Psoas muscle (tissue), 7 donors: ENCODE measurements at regions not wholly inside any gene's neighbourhood (a gene's known extent, or its start where the extent isn't known, plus 50 kb on each side); places are given as distances from the start of the nearest gene placed in this dataset.

Source experiments
- ATAC-seq, 4 donors: fragments of 200-7000 bp; cut with Tn5 transposase; one replicate each; pipeline ENCODE4 v1.9.1; 2020; ENCODE audit warnings: moderate library complexity in 3 of 4, mild to moderate bottlenecking in 2 of 4
- DNase-seq, 2 donors: peaks; one replicate each; pipeline ENCODE4 v3.0.0-alpha.2; 2020
- H3K27ac ChIP-seq: fragments of 200-600 bp; one replicate; pipeline ENCODE4 v1.8.0; 2022
- H3K27me3 ChIP-seq, 3 donors: fragments of 200-600 bp in 1 of 3; one replicate each; pipeline versions ENCODE4 v1.6.1 to v1.8.0; 2013 to 2022; ENCODE audit warnings: low read length in 2 of 3, mild to moderate bottlenecking in 2 of 3, moderate library complexity in 1 of 3; ENCODE audit not compliant: insufficient read depth in 3 of 3
- H3K36me3 ChIP-seq, 2 donors: fragments of 200-600 bp in 1 of 2; one replicate each; pipeline versions ENCODE4 v1.6.1 to v1.8.0; 2013 to 2022; ENCODE audit warnings: low read depth in 1 of 2, mild to moderate bottlenecking in 1 of 2, moderate library complexity in 1 of 2; ENCODE audit not compliant: insufficient read depth in 1 of 2
- H3K4me1 ChIP-seq: fragments of 200-600 bp; one replicate; pipeline ENCODE4 v1.8.0; 2022
- H3K4me3 ChIP-seq: fragments of 200-600 bp; one replicate; pipeline ENCODE4 v1.8.0; 2022; ENCODE audit warnings: mild to moderate bottlenecking
- H3K9me3 ChIP-seq: fragments of 200-600 bp; one replicate; pipeline ENCODE4 v1.8.0; 2022
- CTCF ChIP-seq: fragments of 200-600 bp; IDR thresholded peaks from one replicate; pipeline ENCODE4 v1.8.0; 2022; ENCODE audit warnings: antibody characterized with exemption
- WGBS, 3 donors: extraction: QIAGEN DNeasy Blood & Tissue Kit; methylation state at CpG; one replicate each; pipeline versions ENCODE4 v1.1.6 to v1.1.7; 2013; 5-methylcytosine and 5-hydroxymethylcytosine counted together
- intact Hi-C, 2 donors: fragments of 100-400 bp; cut with DNase I; formaldehyde crosslinking; loops; one replicate each; pipeline versions ENCODE4 v1.11.0 to v1.14.2; 2022
- donor health status: healthy with polysubstance abuse.
- donor health status: DM: no; HTN: no; CAD: no; lungs with moderate emphysema.
- donor health status: Bipolar disorder and iron deficiency.
- donor health status: healthy.
- donor health status: DM: yes; HTN: yes; CAD: no.
- donor health status: DM: no; HTN: no; CAD: no.
- donor health status: DM: yes; HTN: yes; CAD: no.

- H3K27me3 ChIP-seq = no peaks in the 10 kb centered on the region
- ATAC-seq = peak in 1 of 4 donors; percentile 29
- no peaks in the 10 kb centered on the region for H3K9me3 ChIP-seq
- no peak overlapping the region for H3K4me3 ChIP-seq
- no peak overlapping the region for H3K27ac ChIP-seq
- peaks cover 10% of the 10 kb centered on the region for H3K4me1 ChIP-seq
- TF ChIP-seq CTCF = no peak
- WGBS, 3 donors = 90% methylated on average over 25 of the region's 25 CpGs
- intact Hi-C loops = no loop called here
- DNase-seq = no peak
- H3K36me3 ChIP-seq = no peaks in the 10 kb centered on the region
Observed at GRCh38 chr15:93246266-93247242, 157.5 kb upstream of the RGMA start.

GRCh38 chr15:93245661-93246042 is 156.6 kb upstream of the RGMA start:
- Histone ChIP-seq H3K36me3 (no peaks in the 10 kb centered on the region), H3K9me3 (no peaks in the 10 kb centered on the region), H3K4me1 (peaks cover 5% of the 10 kb centered on the region), H3K27me3 (no peaks in the 10 kb centered on the region), H3K27ac (no peak overlapping the region), H3K4me3 (no peak overlapping the region)
- 66 to 85% (median 83%) methylated on average over 5 of the region's 5 CpGs for WGBS, 3 donors
- peak in 2 of 4 donors; percentile 24 to 28 for ATAC-seq
- DNase-seq = no peak
- intact Hi-C loops = no loop called here
- TF ChIP-seq CTCF = no peak

GRCh38 chr15:93244696-93245660 is 156.0 kb upstream of the RGMA start:
- WGBS, 3 donors = 90 to 93% (median 93%) methylated on average over 26 of the region's 26 CpGs
- no peak for TF ChIP-seq CTCF
- DNase-seq (no peak), ATAC-seq (no peak)
- H3K27me3 ChIP-seq = no peaks in the 10 kb centered on the region
- no peaks in the 10 kb centered on the region for H3K4me1 ChIP-seq
- intact Hi-C loops = no loop called here
- H3K27ac ChIP-seq = no peak overlapping the region
- no peak overlapping the region for H3K4me3 ChIP-seq
- no peaks in the 10 kb centered on the region for H3K36me3 ChIP-seq
- H3K9me3 ChIP-seq = no peaks in the 10 kb centered on the region

- Histone ChIP-seq H3K36me3 (no peaks in the 10 kb centered on the region), H3K27me3 (no peaks in the 10 kb centered on the region), H3K4me1 (no peaks in the 10 kb centered on the region), H3K27ac (no peak overlapping the region), H3K4me3 (no peak overlapping the region), H3K9me3 (no peaks in the 10 kb centered on the region)
- TF ChIP-seq CTCF = no peak
- WGBS, 3 donors = 86 to 97% (median 95%) methylated on average over 8 to 9 of the region's 9 CpGs
- ATAC-seq (no peak), DNase-seq (no peak)
- intact Hi-C loops = no loop called here
Observed at GRCh38 chr15:93243573-93243972, 154.6 kb upstream of the RGMA start.
